GM23338 (cell line): ENCODE measurements at regions not wholly inside any gene's neighbourhood (a gene's known extent, or its start where the extent isn't known, plus 50 kb on each side); places are given as distances from the start of the nearest gene placed in this dataset.

Experiments used
- ATAC-seq: fragments of 200-7000 bp; cut with Tn5 transposase; 3 replicates; pipeline ENCODE4 v1.9.1; 2020
- DNase-seq: peaks from one replicate; pipeline ENCODE4 v3.0.0-alpha.2; 2015; ENCODE audit warnings: low spot score
- H2AFZ ChIP-seq: fragments of 200-600 bp; sonication (generic); 2 replicates; pipeline ENCODE4 v1.8.0; 2016; ENCODE audit warnings: antibody characterized with exemption, mild to moderate bottlenecking, moderate library complexity
- H3F3A ChIP-seq: fragments of 200-600 bp; sonication (generic); replicated peaks from 2 replicates; pipeline ENCODE4 v1.8.0; 2017; ENCODE audit warnings: antibody characterized with exemption, mixed run types, low read depth
- H3K27ac ChIP-seq: fragments of 200-600 bp; sonication (generic); 2 replicates; pipeline ENCODE4 v1.6.1; 2016; ENCODE audit warnings: low read depth
- H3K27me3 ChIP-seq: fragments of 200-600 bp; sonication (generic); 2 replicates; pipeline ENCODE4 v1.8.0; 2016; ENCODE audit warnings: mild to moderate bottlenecking, mixed run types, moderate library complexity; ENCODE audit not compliant: insufficient read depth
- H3K36me3 ChIP-seq: fragments of 200-600 bp; sonication (generic); 2 replicates; pipeline ENCODE4 v1.8.0; 2016; ENCODE audit warnings: mild to moderate bottlenecking; ENCODE audit not compliant: insufficient read depth
- H3K4me1 ChIP-seq: fragments of 200-600 bp; sonication (generic); 2 replicates; pipeline ENCODE4 v1.8.0; 2016; ENCODE audit warnings: mild to moderate bottlenecking, moderate library complexity; ENCODE audit not compliant: insufficient read depth
- H3K4me2 ChIP-seq: fragments of 200-600 bp; sonication (generic); 2 replicates; pipeline ENCODE4 v1.7.1; 2017; ENCODE audit warnings: mixed run types
- H3K4me3 ChIP-seq: fragments of 200-600 bp; sonication (generic); 2 replicates; pipeline ENCODE4 v1.6.1; 2016; ENCODE audit warnings: mixed run types
- H3K79me2 ChIP-seq: fragments of 200-600 bp; sonication (generic); replicated peaks from 2 replicates; pipeline ENCODE4 v1.8.0; 2017; ENCODE audit warnings: mild to moderate bottlenecking; ENCODE audit not compliant: insufficient read depth
- H3K9me2 ChIP-seq: fragments of 200-600 bp; sonication (generic); 2 replicates; pipeline ENCODE4 v1.8.0; 2017; ENCODE audit not compliant: insufficient read depth
- H4K20me1 ChIP-seq: fragments of 200-600 bp; sonication (generic); replicated peaks from 2 replicates; pipeline ENCODE4 v1.8.0; 2017; ENCODE audit warnings: mild to moderate bottlenecking; ENCODE audit not compliant: insufficient read depth
- H3K27ac Mint-ChIP-seq: 2 replicates; pipeline ENCODE4 v1.8.0; 2020; ENCODE audit warnings: inconsistent platforms, mild to moderate bottlenecking, moderate library complexity, mixed read lengths
- H3K27me3 Mint-ChIP-seq: 3 replicates; pipeline ENCODE4 v1.8.0; 2022; ENCODE audit warnings: low read depth, mild to moderate bottlenecking, moderate library complexity, mixed read lengths, inconsistent platforms; ENCODE audit not compliant: insufficient read depth, poor library complexity
- H3K36me3 Mint-ChIP-seq: 3 replicates; pipeline ENCODE4 v1.8.0; 2021; ENCODE audit warnings: low read depth, mild to moderate bottlenecking, inconsistent platforms, moderate library complexity, mixed read lengths
- H3K4me1 Mint-ChIP-seq: 3 replicates; pipeline ENCODE4 v1.8.0; 2020; ENCODE audit warnings: mild to moderate bottlenecking, inconsistent platforms, mixed read lengths
- H3K4me3 Mint-ChIP-seq: 3 replicates; pipeline ENCODE4 v1.8.0; 2021; ENCODE audit warnings: moderate library complexity, mild to moderate bottlenecking, inconsistent platforms, mixed read lengths
- H3K9me3 Mint-ChIP-seq: 3 replicates; pipeline ENCODE4 v1.8.0; 2020; ENCODE audit warnings: moderate library complexity, mild to moderate bottlenecking, inconsistent platforms, mixed read lengths
- CREB1 ChIP-seq: fragments of 250-450 bp; sonication (Bioruptor Pico); IDR thresholded peaks from 2 replicates; pipeline ENCODE4 v1.5.0; 2020; ENCODE audit warnings: low read depth, mild to moderate bottlenecking, moderate library complexity
- EZH2 ChIP-seq: fragments of 200-600 bp; sonication (generic); IDR thresholded peaks from one replicate; pipeline ENCODE4 v1.8.0; 2017; ENCODE audit warnings: antibody characterized with exemption, mild to moderate bottlenecking, low read depth; ENCODE audit not compliant: unreplicated experiment
- EZH2phosphoT487 ChIP-seq: fragments of 200-600 bp; sonication (generic); IDR thresholded peaks from one replicate; pipeline ENCODE4 v1.8.1; 2018; ENCODE audit warnings: antibody characterized with exemption; ENCODE audit not compliant: unreplicated experiment
- JUNB ChIP-seq: IDR thresholded peaks from one replicate; pipeline ENCODE4 v1.6.1; 2016; ENCODE audit warnings: antibody characterized with exemption; ENCODE audit not compliant: unreplicated experiment
- NANOG ChIP-seq: IDR thresholded peaks from 2 replicates; pipeline ENCODE4 v1.6.1; 2016; ENCODE audit warnings: antibody characterized with exemption, borderline replicate concordance
- POLR2AphosphoS5 ChIP-seq: IDR thresholded peaks from 2 replicates; pipeline ENCODE4 v1.6.1; 2016; ENCODE audit warnings: antibody characterized with exemption, low read depth
- STAT1 ChIP-seq: IDR thresholded peaks from one replicate; pipeline ENCODE4 v1.6.1; 2016; ENCODE audit warnings: antibody characterized with exemption; ENCODE audit not compliant: unreplicated experiment
- ZNF114 ChIP-seq: fragments of 250-450 bp; sonication (Bioruptor Pico); IDR thresholded peaks from 2 replicates; pipeline ENCODE4 v1.5.0; 2020; ENCODE audit warnings: mild to moderate bottlenecking, moderate library complexity
- ZNF331 ChIP-seq: fragments of 250-450 bp; sonication (Bioruptor Pico); IDR thresholded peaks from 2 replicates; pipeline ENCODE4 v1.5.0; 2020; ENCODE audit warnings: low read depth, mild to moderate bottlenecking, moderate library complexity
- TF ChIP-seq, protein P1 (sequence below): fragments of 250-450 bp; sonication (Bioruptor Pico); IDR thresholded peaks from 2 replicates; pipeline ENCODE4 v1.5.0; 2020; ENCODE audit warnings: mild to moderate bottlenecking, moderate library complexity
- TF ChIP-seq, protein P2 (sequence below): IDR thresholded peaks from 2 replicates; pipeline ENCODE4 v1.6.1; 2016; ENCODE audit warnings: antibody characterized with exemption
- TF ChIP-seq, protein P3 (sequence below), 2 experiments: fragments of 200-600 bp in 1 of 2; sonication (generic) in 1 of 2; conservative IDR thresholded peaks; 2 replicates each; pipeline versions ENCODE4 v1.5.1 to v1.6.1; 2016 to 2017; ENCODE audit warnings: antibody characterized with exemption in 2 of 2, low read depth in 2 of 2, mild to moderate bottlenecking in 2 of 2, moderate library complexity in 1 of 2
- TF ChIP-seq, protein P4 (sequence below): IDR thresholded peaks from one replicate; pipeline ENCODE4 v1.6.1; 2018; ENCODE audit warnings: antibody characterized with exemption; ENCODE audit not compliant: unreplicated experiment

DNA sequence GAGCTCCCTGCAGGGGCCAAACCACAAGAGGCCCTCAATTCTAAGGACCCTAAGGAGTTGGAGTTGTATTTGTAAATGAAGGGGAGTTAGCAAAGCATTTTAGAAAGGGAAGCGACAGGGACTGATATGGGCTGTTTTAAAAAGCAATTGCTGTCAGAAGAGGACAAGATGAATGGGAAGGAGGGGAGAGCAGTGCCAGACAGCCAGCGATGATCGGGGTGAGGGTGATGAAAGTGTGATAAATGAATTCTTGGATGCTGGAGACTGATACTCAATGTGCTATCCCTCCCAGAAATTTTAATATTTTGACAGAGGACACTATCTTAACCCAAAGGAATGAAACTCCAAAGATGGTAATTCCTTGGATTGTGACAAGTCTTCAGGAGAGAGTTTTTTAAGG lies 289.2 kb downstream of the CLIC5 start:
- Mint-ChIP-seq H3K27ac (no peak overlapping the region), H3K9me3 (no peaks in the 10 kb centered on the region; the same call in 2 of the 3 replicates), H3K4me3 (no peak overlapping the region), H3K36me3 (no peaks in the 10 kb centered on the region), H3K4me1 (no peaks in the 10 kb centered on the region), H3K27me3 (no peaks in the 10 kb centered on the region)
- H3K4me2 ChIP-seq, result no peak overlapping the region
- H2AFZ ChIP-seq, result no peak overlapping the region
- H3K9me2 ChIP-seq, result no peaks in the 10 kb centered on the region
- H3K36me3 ChIP-seq, result no peaks in the 10 kb centered on the region
- no peak for TF ChIP-seq STAT1
- TF ChIP-seq JUNB, result no peak
- TF ChIP-seq, protein P1, sequence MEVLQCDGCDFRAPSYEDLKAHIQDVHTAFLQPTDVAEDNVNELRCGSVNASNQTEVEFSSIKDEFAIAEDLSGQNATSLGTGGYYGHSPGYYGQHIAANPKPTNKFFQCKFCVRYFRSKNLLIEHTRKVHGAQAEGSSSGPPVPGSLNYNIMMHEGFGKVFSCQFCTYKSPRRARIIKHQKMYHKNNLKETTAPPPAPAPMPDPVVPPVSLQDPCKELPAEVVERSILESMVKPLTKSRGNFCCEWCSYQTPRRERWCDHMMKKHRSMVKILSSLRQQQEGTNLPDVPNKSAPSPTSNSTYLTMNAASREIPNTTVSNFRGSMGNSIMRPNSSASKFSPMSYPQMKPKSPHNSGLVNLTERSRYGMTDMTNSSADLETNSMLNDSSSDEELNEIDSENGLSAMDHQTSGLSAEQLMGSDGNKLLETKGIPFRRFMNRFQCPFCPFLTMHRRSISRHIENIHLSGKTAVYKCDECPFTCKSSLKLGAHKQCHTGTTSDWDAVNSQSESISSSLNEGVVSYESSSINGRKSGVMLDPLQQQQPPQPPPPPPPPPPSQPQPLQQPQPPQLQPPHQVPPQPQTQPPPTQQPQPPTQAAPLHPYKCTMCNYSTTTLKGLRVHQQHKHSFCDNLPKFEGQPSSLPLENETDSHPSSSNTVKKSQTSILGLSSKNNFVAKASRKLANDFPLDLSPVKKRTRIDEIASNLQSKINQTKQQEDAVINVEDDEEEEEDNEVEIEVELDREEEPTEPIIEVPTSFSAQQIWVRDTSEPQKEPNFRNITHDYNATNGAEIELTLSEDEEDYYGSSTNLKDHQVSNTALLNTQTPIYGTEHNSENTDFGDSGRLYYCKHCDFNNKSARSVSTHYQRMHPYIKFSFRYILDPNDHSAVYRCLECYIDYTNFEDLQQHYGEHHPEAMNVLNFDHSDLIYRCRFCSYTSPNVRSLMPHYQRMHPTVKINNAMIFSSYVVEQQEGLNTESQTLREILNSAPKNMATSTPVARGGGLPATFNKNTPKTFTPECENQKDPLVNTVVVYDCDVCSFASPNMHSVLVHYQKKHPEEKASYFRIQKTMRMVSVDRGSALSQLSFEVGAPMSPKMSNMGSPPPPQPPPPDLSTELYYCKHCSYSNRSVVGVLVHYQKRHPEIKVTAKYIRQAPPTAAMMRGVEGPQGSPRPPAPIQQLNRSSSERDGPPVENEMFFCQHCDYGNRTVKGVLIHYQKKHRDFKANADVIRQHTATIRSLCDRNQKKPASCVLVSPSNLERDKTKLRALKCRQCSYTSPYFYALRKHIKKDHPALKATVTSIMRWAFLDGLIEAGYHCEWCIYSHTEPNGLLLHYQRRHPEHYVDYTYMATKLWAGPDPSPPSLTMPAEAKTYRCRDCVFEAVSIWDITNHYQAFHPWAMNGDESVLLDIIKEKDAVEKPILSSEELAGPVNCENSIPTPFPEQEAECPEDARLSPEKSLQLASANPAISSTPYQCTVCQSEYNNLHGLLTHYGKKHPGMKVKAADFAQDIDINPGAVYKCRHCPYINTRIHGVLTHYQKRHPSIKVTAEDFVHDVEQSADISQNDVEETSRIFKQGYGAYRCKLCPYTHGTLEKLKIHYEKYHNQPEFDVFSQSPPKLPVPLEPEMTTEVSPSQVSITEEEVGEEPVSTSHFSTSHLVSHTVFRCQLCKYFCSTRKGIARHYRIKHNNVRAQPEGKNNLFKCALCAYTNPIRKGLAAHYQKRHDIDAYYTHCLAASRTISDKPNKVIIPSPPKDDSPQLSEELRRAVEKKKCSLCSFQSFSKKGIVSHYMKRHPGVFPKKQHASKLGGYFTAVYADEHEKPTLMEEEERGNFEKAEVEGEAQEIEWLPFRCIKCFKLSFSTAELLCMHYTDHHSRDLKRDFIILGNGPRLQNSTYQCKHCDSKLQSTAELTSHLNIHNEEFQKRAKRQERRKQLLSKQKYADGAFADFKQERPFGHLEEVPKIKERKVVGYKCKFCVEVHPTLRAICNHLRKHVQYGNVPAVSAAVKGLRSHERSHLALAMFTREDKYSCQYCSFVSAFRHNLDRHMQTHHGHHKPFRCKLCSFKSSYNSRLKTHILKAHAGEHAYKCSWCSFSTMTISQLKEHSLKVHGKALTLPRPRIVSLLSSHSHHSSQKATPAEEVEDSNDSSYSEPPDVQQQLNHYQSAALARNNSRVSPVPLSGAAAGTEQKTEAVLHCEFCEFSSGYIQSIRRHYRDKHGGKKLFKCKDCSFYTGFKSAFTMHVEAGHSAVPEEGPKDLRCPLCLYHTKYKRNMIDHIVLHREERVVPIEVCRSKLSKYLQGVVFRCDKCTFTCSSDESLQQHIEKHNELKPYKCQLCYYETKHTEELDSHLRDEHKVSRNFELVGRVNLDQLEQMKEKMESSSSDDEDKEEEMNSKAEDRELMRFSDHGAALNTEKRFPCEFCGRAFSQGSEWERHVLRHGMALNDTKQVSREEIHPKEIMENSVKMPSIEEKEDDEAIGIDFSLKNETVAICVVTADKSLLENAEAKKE (CRISPR knock-in tag), result no peak
- no peak for TF ChIP-seq CREB1 (CRISPR knock-in tag)
- TF ChIP-seq, protein P2, sequence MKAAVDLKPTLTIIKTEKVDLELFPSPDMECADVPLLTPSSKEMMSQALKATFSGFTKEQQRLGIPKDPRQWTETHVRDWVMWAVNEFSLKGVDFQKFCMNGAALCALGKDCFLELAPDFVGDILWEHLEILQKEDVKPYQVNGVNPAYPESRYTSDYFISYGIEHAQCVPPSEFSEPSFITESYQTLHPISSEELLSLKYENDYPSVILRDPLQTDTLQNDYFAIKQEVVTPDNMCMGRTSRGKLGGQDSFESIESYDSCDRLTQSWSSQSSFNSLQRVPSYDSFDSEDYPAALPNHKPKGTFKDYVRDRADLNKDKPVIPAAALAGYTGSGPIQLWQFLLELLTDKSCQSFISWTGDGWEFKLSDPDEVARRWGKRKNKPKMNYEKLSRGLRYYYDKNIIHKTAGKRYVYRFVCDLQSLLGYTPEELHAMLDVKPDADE, result no peak
- TF ChIP-seq EZH2phosphoT487, result no peak
- TF ChIP-seq, protein P3, sequence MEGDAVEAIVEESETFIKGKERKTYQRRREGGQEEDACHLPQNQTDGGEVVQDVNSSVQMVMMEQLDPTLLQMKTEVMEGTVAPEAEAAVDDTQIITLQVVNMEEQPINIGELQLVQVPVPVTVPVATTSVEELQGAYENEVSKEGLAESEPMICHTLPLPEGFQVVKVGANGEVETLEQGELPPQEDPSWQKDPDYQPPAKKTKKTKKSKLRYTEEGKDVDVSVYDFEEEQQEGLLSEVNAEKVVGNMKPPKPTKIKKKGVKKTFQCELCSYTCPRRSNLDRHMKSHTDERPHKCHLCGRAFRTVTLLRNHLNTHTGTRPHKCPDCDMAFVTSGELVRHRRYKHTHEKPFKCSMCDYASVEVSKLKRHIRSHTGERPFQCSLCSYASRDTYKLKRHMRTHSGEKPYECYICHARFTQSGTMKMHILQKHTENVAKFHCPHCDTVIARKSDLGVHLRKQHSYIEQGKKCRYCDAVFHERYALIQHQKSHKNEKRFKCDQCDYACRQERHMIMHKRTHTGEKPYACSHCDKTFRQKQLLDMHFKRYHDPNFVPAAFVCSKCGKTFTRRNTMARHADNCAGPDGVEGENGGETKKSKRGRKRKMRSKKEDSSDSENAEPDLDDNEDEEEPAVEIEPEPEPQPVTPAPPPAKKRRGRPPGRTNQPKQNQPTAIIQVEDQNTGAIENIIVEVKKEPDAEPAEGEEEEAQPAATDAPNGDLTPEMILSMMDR (conservative IDR thresholded peaks at IDR 0.05; ENCODE audit: low read depth in 2 of 2), result no peak
- no peak for TF ChIP-seq NANOG
- TF ChIP-seq, protein P4, sequence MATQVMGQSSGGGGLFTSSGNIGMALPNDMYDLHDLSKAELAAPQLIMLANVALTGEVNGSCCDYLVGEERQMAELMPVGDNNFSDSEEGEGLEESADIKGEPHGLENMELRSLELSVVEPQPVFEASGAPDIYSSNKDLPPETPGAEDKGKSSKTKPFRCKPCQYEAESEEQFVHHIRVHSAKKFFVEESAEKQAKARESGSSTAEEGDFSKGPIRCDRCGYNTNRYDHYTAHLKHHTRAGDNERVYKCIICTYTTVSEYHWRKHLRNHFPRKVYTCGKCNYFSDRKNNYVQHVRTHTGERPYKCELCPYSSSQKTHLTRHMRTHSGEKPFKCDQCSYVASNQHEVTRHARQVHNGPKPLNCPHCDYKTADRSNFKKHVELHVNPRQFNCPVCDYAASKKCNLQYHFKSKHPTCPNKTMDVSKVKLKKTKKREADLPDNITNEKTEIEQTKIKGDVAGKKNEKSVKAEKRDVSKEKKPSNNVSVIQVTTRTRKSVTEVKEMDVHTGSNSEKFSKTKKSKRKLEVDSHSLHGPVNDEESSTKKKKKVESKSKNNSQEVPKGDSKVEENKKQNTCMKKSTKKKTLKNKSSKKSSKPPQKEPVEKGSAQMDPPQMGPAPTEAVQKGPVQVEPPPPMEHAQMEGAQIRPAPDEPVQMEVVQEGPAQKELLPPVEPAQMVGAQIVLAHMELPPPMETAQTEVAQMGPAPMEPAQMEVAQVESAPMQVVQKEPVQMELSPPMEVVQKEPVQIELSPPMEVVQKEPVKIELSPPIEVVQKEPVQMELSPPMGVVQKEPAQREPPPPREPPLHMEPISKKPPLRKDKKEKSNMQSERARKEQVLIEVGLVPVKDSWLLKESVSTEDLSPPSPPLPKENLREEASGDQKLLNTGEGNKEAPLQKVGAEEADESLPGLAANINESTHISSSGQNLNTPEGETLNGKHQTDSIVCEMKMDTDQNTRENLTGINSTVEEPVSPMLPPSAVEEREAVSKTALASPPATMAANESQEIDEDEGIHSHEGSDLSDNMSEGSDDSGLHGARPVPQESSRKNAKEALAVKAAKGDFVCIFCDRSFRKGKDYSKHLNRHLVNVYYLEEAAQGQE, result no peak
- TF ChIP-seq ZNF331, result no peak
- no peak for TF ChIP-seq POLR2AphosphoS5
- no peak for TF ChIP-seq ZNF114 (CRISPR knock-in tag)
- no peak for TF ChIP-seq EZH2
- H3K27ac ChIP-seq, result no peak overlapping the region
- no peak overlapping the region for H3K4me3 ChIP-seq
- no peaks in the 10 kb centered on the region for H3F3A ChIP-seq
- H3K4me1 ChIP-seq, result no peaks in the 10 kb centered on the region
- H4K20me1 ChIP-seq, result no peaks in the 10 kb centered on the region
- H3K79me2 ChIP-seq, result no peaks in the 10 kb centered on the region
- DNase-seq (no peak), ATAC-seq (no peak)
- H3K27me3 ChIP-seq, result no peaks in the 10 kb centered on the region
